ENCODE measurements at regions not wholly inside any gene's neighbourhood (a gene's known extent, or its start where the extent isn't known, plus 50 kb on each side); places are given as distances from the start of the nearest gene placed in this dataset.

DNA sequence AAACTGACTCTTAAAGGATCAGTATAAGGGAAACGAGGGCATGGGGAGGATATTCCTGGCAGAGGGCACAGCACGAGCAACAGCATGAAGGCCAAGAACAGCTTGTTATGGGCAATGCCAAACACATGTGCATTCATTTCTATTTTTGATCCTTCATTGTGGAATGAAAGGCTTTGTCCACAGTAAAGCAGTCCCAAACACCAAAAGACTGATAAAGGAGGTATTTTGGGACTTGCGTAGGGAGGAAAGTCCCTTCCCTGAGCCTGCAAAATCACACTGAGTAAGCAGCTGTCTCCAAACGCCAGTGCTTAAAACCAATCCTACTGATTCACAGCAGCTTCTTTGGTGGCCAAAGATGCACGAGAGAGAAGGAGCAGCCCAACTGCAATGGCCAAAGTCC is 138.2 kb downstream of the UNC5CL start:
- Mint-ChIP-seq H3K27me3 (ENCODE audit: low read depth) (peaks cover 89% of the 10 kb centered on the region), H3K27ac (no peak overlapping the region), H3K9me3 (peaks cover 6% of the 10 kb centered on the region), H3K36me3 (no peaks in the 10 kb centered on the region), H3K4me1 (0 out of 2 replicates have a peak, but pooled peaks cover 6% of the 10 kb centered on the region), H3K4me3 (no peak overlapping the region)
- ChIA-PET CTCF (interaction anchor here (1.7 to 1.9 kb wide), 2 partner anchors 11 to 127 kb away, joined by 6 read pairs; no protein-coding TSS in a partner anchor), POLR2A (no interaction called here)
- TF ChIP-seq KAT7 (CRISPR knock-in tag; IDR thresholded peaks at IDR 0.05; ENCODE audit: borderline replicate concordance) (no peak), JAZF1 (CRISPR knock-in tag; IDR thresholded peaks at IDR 0.05) (no peak), FOXJ3 (CRISPR knock-in tag; IDR thresholded peaks at IDR 0.05; ENCODE audit: borderline replicate concordance) (no peak), CREM (CRISPR knock-in tag; IDR thresholded peaks at IDR 0.05) (no peak), SMAD4 (CRISPR knock-in tag; IDR thresholded peaks at IDR 0.05) (no peak), NFE2L1 (CRISPR knock-in tag; IDR thresholded peaks at IDR 0.05) (no peak), ZNF121 (CRISPR knock-in tag; IDR thresholded peaks at IDR 0.05) (no peak), ZNF317 (CRISPR knock-in tag; IDR thresholded peaks at IDR 0.05; ENCODE audit: borderline replicate concordance, low read depth) (no peak)
- TF ChIP-seq, protein P1, sequence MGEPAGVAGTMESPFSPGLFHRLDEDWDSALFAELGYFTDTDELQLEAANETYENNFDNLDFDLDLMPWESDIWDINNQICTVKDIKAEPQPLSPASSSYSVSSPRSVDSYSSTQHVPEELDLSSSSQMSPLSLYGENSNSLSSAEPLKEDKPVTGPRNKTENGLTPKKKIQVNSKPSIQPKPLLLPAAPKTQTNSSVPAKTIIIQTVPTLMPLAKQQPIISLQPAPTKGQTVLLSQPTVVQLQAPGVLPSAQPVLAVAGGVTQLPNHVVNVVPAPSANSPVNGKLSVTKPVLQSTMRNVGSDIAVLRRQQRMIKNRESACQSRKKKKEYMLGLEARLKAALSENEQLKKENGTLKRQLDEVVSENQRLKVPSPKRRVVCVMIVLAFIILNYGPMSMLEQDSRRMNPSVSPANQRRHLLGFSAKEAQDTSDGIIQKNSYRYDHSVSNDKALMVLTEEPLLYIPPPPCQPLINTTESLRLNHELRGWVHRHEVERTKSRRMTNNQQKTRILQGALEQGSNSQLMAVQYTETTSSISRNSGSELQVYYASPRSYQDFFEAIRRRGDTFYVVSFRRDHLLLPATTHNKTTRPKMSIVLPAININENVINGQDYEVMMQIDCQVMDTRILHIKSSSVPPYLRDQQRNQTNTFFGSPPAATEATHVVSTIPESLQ (CRISPR knock-in tag; IDR thresholded peaks at IDR 0.05): no peak
- TF ChIP-seq, protein P2, sequence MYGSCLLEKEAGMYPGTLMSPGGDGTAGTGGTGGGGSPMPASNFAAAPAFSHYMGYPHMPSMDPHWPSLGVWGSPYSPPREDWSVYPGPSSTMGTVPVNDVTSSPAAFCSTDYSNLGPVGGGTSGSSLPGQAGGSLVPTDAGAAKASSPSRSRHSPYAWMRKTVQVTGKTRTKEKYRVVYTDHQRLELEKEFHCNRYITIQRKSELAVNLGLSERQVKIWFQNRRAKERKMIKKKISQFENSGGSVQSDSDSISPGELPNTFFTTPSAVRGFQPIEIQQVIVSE (CRISPR knock-in tag; IDR thresholded peaks at IDR 0.05; ENCODE audit: borderline replicate concordance): no peak
- TF ChIP-seq, protein P3, sequence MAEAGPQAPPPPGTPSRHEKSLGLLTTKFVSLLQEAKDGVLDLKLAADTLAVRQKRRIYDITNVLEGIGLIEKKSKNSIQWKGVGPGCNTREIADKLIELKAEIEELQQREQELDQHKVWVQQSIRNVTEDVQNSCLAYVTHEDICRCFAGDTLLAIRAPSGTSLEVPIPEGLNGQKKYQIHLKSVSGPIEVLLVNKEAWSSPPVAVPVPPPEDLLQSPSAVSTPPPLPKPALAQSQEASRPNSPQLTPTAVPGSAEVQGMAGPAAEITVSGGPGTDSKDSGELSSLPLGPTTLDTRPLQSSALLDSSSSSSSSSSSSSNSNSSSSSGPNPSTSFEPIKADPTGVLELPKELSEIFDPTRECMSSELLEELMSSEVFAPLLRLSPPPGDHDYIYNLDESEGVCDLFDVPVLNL (CRISPR knock-in tag; IDR thresholded peaks at IDR 0.05; ENCODE audit: borderline replicate concordance, low read depth): no peak
- ATAC-seq: no peak
- DNase-seq (ENCODE audit: low spot score): no peak

DNA sequence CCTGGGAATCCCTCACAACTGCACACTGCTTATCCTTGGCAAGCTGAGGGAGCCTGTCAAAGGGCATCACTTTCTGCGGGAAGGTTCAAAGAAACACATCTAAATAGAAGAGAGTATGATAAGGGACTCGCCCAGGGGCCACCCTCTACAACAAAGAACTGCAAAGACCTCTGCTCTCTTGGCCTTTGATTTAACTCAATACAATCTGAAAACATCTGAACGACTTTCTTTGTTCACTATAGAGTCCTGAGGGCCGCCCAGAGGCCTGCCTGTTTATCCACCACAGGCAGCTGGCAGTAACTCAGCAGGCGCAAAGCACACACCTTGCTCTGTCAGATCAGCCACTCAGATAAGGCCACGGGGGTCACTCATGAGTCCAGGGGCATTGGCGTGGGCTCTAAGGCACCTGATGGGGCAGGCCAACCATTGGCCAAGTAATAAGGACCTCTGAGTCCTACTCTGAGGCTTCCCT is 139.3 kb downstream of the UNC5CL start:
- 0 out of 2 replicates have a peak, but pooled peaks cover 6% of the 10 kb centered on the region for H3K4me1 Mint-ChIP-seq
- TF ChIP-seq, protein P4, sequence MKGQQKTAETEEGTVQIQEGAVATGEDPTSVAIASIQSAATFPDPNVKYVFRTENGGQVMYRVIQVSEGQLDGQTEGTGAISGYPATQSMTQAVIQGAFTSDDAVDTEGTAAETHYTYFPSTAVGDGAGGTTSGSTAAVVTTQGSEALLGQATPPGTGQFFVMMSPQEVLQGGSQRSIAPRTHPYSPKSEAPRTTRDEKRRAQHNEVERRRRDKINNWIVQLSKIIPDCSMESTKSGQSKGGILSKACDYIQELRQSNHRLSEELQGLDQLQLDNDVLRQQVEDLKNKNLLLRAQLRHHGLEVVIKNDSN (CRISPR knock-in tag; IDR thresholded peaks at IDR 0.05): no peak
- no peak for TF ChIP-seq ZBTB21 (CRISPR knock-in tag; IDR thresholded peaks at IDR 0.05; ENCODE audit: borderline replicate concordance)
- POLR2A ChIA-PET: no interaction called here
- CTCF ChIA-PET: interaction anchor here (1.3 to 1.9 kb wide), 2 partner anchors 13 to 128 kb away, joined by 6 read pairs; no protein-coding TSS in a partner anchor
- H3K27me3 Mint-ChIP-seq (ENCODE audit: low read depth): peaks cover 81% of the 10 kb centered on the region
- no peaks in the 10 kb centered on the region for H3K9me3 Mint-ChIP-seq
- H3K4me3 Mint-ChIP-seq: no peak overlapping the region
- DNase-seq (ENCODE audit: low spot score): no peak
- no peaks in the 10 kb centered on the region for H3K36me3 Mint-ChIP-seq
- ATAC-seq: no peak
- no peak overlapping the region for H3K27ac Mint-ChIP-seq

DNA sequence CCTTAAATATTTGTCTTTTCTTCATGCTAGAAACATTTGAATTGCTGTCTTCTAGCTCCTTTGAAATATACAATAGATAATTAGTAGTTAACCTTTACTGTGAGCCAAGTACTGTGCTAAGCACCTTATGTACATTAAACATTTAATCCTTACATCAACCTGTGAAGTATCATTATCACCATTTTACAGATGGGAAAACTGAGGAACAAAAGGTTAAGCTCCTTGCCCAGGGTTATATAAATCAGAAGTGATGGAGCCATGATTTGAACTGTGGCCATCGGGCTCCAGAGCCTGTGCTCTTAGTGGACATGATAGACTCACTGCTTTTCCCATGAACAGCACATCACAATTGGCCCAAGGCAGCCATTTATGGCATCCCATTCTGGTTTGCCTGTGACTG is 140.9 kb downstream of the UNC5CL start:
- DNase-seq (ENCODE audit: low spot score) (no peak), ATAC-seq (no peak)
- ChIA-PET CTCF (no interaction called here), POLR2A (no interaction called here)
- TF ChIP-seq FOXK1 (CRISPR knock-in tag; IDR thresholded peaks at IDR 0.05) (no peak), NR3C1 (CRISPR knock-in tag; conservative IDR thresholded peaks at IDR 0.05; ENCODE audit: low read depth) (no peak), CBFB (CRISPR knock-in tag; IDR thresholded peaks at IDR 0.05; ENCODE audit: low read depth) (no peak), GABPB1 (CRISPR knock-in tag; IDR thresholded peaks at IDR 0.05) (no peak), ATF1 (CRISPR knock-in tag; IDR thresholded peaks at IDR 0.05) (no peak), ZNF671 (CRISPR knock-in tag; IDR thresholded peaks at IDR 0.05) (no peak), FOXJ3 (CRISPR knock-in tag; IDR thresholded peaks at IDR 0.05; ENCODE audit: borderline replicate concordance) (no peak), JAZF1 (CRISPR knock-in tag; IDR thresholded peaks at IDR 0.05) (no peak), RELA (CRISPR knock-in tag; IDR thresholded peaks at IDR 0.05; ENCODE audit: borderline replicate concordance) (no peak), NR1H2 (CRISPR knock-in tag; IDR thresholded peaks at IDR 0.05) (no peak), MXD4 (CRISPR knock-in tag; IDR thresholded peaks at IDR 0.05; ENCODE audit: borderline replicate concordance) (no peak), ZNF121 (CRISPR knock-in tag; IDR thresholded peaks at IDR 0.05) (no peak)
- TF ChIP-seq, protein P5, sequence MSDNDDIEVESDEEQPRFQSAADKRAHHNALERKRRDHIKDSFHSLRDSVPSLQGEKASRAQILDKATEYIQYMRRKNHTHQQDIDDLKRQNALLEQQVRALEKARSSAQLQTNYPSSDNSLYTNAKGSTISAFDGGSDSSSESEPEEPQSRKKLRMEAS (CRISPR knock-in tag; IDR thresholded peaks at IDR 0.05): no peak
- TF ChIP-seq, protein P6, sequence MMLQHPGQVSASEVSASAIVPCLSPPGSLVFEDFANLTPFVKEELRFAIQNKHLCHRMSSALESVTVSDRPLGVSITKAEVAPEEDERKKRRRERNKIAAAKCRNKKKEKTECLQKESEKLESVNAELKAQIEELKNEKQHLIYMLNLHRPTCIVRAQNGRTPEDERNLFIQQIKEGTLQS (CRISPR knock-in tag; conservative IDR thresholded peaks at IDR 0.05): no peak
- TF ChIP-seq, protein P7, sequence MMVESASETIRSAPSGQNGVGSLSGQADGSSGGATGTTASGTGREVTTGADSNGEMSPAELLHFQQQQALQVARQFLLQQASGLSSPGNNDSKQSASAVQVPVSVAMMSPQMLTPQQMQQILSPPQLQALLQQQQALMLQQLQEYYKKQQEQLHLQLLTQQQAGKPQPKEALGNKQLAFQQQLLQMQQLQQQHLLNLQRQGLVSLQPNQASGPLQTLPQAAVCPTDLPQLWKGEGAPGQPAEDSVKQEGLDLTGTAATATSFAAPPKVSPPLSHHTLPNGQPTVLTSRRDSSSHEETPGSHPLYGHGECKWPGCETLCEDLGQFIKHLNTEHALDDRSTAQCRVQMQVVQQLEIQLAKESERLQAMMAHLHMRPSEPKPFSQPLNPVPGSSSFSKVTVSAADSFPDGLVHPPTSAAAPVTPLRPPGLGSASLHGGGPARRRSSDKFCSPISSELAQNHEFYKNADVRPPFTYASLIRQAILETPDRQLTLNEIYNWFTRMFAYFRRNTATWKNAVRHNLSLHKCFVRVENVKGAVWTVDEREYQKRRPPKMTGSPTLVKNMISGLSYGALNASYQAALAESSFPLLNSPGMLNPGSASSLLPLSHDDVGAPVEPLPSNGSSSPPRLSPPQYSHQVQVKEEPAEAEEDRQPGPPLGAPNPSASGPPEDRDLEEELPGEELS (CRISPR knock-in tag; IDR thresholded peaks at IDR 0.05): no peak
- no peak overlapping the region for H3K27ac Mint-ChIP-seq
- no peaks in the 10 kb centered on the region for H3K9me3 Mint-ChIP-seq
- H3K4me1 Mint-ChIP-seq: peaks cover 9% of the 10 kb centered on the region
- H3K36me3 Mint-ChIP-seq: no peaks in the 10 kb centered on the region
- H3K27me3 Mint-ChIP-seq (ENCODE audit: low read depth): peaks cover 67% of the 10 kb centered on the region
- no peak overlapping the region for H3K4me3 Mint-ChIP-seq
